OCI-M1 (cell line): ENCODE measurements at regions not wholly inside any gene's neighbourhood (a gene's known extent, or its start where the extent isn't known, plus 50 kb on each side); places are given as distances from the start of the nearest gene placed in this dataset.
"Not testable (repeated sequence)": the region's sequence is repeated elsewhere in the genome, so short reads cannot be mapped to it uniquely, and the experiment has no call there.

Source experiments
- DNase-seq: peaks from one replicate; lab custom pipeline; 2025; lab: John Stamatoyannopoulos, UW

GRCh38 chrX:108843039-108843438 is 106.7 kb upstream of the IRS4 start:
- not testable (repeated sequence) for DNase-seq

- no peak for DNase-seq
These were observed 97.6 kb upstream of the IRS4 start for GRCh38 chrX:108833993-108834392.

GRCh38 chrX:108811891-108812290 is 75.5 kb upstream of the IRS4 start:
- DNase-seq = no peak

GRCh38 chrX:108795240-108795639 is 58.9 kb upstream of the IRS4 start:
- DNase-seq = no peak
